HG03025 (cell line): ENCODE measurements at regions not wholly inside any gene's neighbourhood (a gene's known extent, or its start where the extent isn't known, plus 50 kb on each side); places are given as distances from the start of the nearest gene placed in this dataset.

Experiments
- ATAC-seq: cut with Tn5 transposase; IDR thresholded peaks from one replicate; pipeline ENCODE4 v1.9.1; 2021; ENCODE audit warnings: mild to moderate bottlenecking, moderate library complexity; ENCODE audit not compliant: unreplicated experiment, low FRiP score

DNA sequence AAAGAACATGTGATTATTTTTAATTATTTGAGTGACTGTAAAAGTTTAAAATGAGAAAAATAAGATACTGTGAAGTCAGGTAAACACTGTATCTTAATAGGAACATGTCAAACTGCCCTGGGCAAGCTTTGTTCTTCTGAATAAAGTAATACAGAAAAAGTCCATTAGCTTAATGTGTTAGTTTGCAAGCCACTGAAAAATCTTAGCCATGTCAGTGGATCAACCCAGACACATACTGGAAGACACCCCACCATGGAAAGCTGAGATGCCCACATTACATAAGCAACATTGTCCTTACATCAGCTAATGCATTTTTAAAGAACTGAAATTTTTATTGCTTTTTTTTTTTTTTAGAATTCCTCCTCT is 155.2 kb downstream of the BBOX1 start:
- no peak for ATAC-seq

DNA sequence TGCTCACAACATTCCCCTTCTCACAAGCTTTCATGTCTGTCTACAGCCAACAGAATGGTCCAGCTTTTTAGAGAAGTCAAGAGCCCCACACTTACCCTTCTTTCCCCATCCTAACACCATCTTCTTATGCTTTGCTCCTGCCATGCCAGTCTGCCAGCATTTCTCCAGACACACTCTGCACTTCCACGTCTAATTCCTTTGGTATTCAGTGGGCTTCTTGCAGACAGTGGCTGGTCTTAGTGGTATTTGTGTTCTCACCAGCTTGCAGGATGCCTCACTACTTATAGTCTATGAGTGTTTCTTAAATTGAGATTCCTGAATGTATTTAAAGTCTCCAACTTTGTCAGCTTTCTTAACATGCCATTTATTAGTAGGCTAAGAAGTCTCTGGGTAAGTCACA is 154.4 kb downstream of the BBOX1 start:
- no peak for ATAC-seq

DNA sequence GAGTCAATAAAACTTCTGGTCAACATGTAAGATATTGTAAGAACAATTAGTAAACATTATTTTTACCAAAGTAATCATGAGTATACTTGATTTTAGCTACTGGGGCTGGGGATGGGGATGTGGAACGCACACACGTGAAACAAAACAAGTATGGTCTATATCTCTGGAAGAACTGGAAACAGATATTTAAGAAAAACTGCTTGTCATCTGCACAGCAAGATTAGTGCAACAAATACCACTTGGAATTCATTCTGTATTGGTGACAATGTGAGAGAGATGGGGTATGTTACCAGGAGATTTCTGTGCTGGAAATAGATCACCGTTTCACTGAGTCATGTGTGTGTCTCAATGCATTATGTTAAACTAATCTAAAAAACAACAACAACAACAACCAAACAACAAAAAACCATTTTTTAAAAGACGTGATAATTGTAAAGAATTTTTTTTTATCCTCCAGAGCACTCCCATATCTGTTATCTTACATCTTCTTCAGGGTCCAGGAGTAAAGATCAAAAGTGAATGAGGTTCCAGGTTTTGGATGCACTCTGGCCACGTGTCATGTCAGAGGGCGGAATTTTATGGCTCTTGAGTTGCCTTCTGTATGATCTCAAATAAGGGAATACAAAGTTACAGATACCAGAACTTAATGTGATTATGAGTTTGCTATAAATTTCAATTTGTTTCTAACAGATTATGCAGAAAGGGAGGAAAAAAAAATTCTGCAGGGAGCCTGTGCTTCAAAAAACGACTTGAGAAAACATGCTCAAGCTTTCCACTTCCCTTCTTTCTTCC is 153.0 kb downstream of the BBOX1 start:
- no peak for ATAC-seq

DNA sequence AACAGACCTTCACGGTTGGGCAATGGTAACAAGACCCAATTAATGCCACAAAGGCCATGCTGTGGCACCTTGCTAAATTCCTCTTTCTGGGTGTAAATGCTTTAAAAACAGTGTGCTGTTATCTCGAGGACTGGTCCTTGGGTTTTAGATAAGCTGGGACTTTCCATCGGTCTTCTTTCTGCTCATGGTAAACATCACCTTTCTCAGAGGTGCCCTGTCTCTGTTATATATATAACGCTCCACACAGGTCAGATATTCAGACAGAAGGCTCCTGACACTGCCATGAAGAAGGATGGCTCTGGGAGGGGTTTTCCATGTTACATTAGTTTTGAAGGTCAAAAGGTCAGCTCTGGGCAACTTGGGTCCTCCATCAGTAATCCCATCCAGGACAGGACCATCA is 151.6 kb downstream of the BBOX1 start:
- ATAC-seq = no peak

DNA sequence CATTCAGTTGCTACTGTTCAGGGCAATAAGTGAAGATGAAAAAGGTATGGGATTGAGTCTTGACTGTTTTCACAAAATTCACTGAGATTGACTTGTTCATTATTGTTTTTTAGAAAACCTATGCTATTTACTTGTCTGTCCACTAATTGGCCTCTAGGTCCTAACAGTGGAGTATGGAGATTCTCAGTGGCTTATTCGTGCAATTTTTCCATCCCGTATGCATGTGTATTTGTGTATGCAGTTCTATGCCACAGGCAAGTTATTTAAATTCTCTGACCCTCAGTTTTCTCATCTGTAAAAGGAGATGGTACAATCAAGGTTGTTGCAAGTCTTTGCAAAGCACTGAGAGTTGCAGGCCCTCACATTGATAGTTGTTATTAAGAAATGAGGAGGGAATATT is 151.0 kb downstream of the BBOX1 start:
- ATAC-seq = no peak

DNA sequence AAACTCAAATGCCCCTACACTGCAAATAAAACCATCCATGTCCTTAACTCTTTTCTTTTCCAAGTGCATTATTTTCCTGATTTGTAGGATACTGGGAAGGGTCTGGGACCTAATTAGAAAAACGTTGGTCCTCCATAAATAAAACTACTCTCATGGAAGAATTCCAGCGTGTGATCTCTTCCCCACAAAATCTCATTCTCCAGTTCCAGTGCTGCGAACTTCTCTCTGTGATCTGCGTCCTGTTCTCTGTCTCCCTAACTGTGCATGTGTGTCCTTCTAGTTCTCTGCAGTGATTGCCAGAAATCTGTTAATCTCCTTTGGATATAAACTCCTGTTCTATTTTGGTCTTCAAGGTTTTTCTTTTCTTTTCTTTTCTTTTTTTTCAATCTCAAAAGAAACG is 148.1 kb downstream of the BBOX1 start:
- ATAC-seq = no peak

DNA sequence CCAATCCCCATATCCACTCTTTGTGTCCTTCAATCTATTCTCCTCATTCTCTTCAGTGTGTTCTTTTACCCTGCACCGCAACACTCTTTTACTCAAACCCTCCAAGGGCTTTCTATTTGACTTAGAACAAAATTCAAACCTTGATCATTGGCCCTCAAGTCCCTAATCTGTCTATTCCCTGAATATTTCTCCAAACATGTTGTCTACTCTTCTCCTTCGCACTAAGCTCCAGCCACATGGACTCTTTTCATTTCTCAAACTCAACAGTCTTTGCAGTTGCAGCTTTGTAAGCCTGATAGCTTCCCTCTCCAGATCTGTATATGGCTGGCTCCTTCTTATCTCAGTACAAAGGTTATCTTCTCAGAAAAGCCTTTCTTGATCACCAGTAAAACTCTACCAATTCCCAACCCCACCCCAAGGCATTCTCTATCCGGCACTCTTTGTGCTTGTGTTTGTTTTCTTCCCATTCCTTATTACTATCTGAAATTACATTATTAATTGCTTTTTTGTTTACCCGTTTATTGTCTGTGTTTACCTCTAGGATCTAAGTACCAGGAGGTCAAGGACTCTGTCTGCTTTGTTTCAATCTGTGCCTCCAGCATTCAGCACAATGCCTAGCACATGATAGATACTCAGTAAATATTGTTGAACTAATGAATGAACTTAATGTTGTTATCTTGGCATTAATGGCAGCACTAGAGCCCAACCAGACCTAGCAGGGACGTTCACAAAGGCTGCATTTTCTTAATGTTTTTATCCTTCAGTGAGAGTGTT is 147.4 kb downstream of the BBOX1 start:
- no peak for ATAC-seq

DNA sequence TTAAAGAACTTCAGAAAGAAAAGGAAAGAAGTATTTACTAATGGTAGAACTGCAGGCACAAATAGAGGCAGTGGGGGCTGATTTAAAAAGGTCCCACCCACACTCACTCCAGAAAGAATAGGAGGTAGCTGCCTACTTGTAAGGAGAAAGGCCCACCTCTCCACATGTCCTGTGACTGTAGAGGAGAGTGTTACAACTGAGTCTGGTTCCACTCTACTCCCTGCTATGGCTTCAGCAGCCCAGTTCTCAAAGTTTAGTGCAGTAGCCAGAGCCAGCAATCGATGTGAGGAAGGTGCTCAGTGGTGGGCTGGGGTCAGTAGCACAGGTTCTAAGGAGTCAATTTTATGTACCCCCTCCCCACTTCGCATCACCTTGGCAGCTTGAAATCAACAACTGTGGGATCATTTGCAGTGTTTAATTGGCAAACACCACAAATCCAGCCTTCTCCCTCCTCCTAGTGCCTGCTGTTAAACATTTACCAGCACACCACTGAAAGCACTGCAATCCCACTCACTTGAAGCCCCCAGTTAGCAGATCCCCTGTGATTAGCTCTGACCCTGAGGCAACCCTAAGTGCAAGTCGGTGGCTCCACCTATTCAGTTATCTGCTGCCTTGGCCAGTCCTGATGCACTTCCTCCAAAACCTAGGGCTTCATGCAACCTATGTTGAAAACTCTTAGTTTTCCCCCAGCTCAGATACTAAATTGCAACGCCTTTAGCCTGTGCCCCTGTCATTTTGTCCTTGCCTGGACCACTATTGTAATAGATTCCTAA is 146.6 kb downstream of the BBOX1 start:
- ATAC-seq = no peak

DNA sequence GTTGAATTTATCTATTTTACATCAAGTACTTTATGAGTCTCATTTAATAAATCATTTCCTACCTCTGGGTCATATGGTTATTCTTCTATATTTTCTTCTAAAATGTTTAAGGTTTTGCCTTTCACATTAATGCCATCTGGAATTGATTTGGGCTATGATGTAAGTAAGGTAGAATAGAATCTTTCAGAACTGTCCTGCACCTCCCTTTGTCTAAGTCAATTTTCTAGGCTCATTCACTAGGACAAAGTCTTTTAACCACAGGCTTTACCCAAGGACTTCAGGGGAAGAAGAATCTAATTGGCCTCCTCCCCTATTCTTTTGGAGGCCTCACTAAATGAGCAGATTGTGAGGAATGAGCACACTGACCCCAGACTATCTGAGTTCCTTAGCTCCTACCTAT is 146.0 kb downstream of the BBOX1 start:
- ATAC-seq = no peak

DNA sequence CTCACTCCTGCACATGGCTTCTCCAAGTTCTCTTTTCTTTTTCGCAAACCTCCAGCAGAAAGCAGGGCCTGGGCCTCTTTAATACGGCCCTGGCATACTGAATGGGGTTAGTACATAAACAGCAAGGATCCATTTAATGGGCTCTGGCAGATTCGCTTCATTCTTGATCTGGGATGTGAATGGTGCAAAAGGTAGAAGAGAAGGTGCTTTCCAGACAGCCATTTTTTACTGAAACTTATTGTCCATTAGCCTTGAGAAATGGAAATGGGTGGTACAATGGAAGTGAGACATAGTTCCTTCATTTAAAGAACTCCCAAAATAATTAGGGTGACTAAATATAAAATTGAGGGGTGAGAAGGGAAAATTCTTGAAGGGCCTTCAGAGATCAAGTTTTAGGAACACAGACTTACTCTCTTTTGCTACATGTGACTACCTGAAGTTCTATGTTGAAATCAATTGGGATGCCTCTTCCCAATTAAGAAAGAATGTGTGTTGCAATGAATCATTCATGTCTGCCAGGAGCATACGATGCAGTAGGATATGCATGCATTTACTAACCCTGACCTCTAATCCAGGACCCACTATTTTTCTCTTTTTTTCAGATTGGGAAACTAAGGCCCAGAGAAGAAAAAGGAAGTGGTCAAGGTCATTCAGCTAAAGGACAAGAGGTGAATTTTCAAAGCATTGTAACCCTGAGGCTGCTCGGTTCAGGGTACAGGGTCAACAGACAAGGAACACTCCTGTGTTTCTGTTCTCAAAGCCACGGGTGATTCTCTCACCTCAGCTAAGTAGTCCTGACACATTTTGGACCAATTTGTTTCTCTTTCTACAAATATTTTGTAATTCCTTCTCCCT is 144.1 kb downstream of the BBOX1 start:
- no peak for ATAC-seq

DNA sequence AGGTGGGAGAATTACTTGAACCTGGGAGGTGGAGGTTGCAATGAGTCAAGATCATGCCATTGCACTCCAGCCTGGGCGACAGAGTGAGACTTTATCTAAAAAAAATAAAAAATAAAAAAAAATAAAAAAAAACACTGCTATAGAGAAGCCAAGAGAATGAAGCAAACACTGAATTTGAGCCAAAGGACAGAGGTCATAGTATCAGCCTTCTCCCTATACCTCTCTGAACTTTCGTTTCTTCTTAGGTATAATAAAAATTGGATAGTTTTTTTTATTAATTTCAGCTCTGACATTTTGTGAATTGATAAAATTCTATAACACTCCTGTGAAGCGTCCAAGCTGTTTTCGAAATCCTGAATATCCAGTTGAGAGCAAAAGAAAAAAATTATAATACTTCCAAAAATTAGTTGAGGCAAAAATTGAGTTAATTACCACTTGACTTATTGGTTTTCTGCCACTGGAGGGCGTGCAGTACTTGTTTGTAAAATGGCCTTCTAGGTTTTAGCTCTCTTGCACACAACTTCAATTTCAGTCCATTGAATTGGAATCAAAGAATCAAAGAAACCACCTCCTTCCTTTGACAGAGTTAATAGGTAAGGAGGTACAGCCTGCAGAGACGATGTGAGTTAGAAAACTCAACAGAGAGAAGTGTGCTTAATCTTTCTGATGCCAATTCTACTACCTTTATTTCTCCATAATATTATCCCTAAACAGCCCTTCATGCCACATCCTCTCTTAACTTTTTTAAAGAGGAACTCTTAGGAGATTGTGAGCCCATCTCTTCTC is 143.2 kb downstream of the BBOX1 start:
- no peak for ATAC-seq

DNA sequence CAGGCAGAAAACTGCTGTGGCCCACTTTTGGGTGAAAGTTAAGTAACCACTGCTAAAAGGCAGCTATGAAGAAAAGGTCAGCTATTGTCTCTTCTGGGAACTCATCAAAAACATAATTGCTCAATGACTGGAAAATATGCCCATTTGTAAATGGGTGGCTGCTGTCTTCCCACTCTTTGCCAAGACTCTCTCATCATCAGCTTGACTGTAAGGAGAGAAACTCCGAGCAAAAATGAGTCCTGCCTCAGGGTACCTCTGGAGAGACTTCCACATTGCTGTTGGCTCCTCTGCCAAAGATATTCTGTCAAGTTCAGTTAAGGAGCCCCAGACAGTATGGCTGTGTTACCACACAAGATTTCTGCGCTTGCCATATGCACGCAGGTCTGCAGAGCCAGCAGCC is 138.7 kb downstream of the BBOX1 start:
- ATAC-seq = no peak

DNA sequence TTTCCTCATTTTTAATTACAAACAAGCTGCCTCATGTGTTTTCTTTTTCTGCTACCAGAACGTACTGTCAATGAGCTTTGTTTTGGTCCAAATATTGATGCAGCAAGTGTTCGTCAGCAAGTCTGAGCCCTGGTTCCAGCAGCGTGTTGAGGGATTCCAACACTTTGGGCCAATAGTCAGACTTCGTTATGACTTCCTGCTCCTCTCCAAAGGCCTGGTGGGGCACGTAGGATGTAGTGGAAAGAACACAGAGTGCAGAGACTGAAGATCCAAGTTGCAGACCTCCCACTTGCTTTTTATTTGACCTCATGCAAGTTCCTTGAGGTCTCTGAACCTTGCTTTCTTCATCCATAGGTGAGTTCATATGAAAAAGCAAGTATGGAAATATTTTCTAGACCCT is 138.2 kb downstream of the BBOX1 start:
- ATAC-seq = no peak
